NOMO-1 (cell line): ENCODE measurements at regions not wholly inside any gene's neighbourhood (a gene's known extent, or its start where the extent isn't known, plus 50 kb on each side); places are given as distances from the start of the nearest gene placed in this dataset.

ENCODE experiments used
- DNase-seq, 2 experiments: peaks; one replicate each; lab custom pipeline; 2025; ENCODE audit not compliant: unreplicated experiment in 2 of 2; lab: John Stamatoyannopoulos, UW

- DNase-seq = no peak
These were observed 155.2 kb upstream of the BMPER start for GRCh38 chr7:33750177-33750576.

- no peak for DNase-seq
These were observed 153.9 kb upstream of the BMPER start for GRCh38 chr7:33751443-33751842.

- no peak for DNase-seq
These were observed 151.3 kb upstream of the BMPER start for GRCh38 chr7:33753881-33754525.

GRCh38 chr7:33754933-33755928 is 150.1 kb upstream of the BMPER start:
- DNase-seq = no peak

GRCh38 chr7:33757050-33757449 is 148.3 kb upstream of the BMPER start:
- DNase-seq = no peak

GRCh38 chr7:33757563-33758165 is 147.7 kb upstream of the BMPER start:
- DNase-seq = peak in 1 of 2 experiments; percentile 64

GRCh38 chr7:33760146-33760545 is 145.2 kb upstream of the BMPER start:
- DNase-seq = no peak

GRCh38 chr7:33760834-33761233 is 144.5 kb upstream of the BMPER start:
- DNase-seq = no peak

GRCh38 chr7:33761449-33762080 is 143.8 kb upstream of the BMPER start:
- DNase-seq = no peak

- DNase-seq = no peak
These were observed 143.0 kb upstream of the BMPER start for GRCh38 chr7:33762151-33762910.

GRCh38 chr7:33762911-33763306 is 142.4 kb upstream of the BMPER start:
- DNase-seq = no peak

- DNase-seq = no peak
These were observed 140.4 kb upstream of the BMPER start for GRCh38 chr7:33764752-33765451.

GRCh38 chr7:33766405-33766804 is 138.9 kb upstream of the BMPER start:
- no peak for DNase-seq

GRCh38 chr7:33769930-33770329 is 135.4 kb upstream of the BMPER start:
- DNase-seq = no peak

GRCh38 chr7:33770576-33770975 is 134.8 kb upstream of the BMPER start:
- no peak for DNase-seq

- no peak for DNase-seq
These were observed 133.9 kb upstream of the BMPER start for GRCh38 chr7:33771422-33771821.

- no peak for DNase-seq
These were observed 132.3 kb upstream of the BMPER start for GRCh38 chr7:33773053-33773452.

- peak in 1 of 2 experiments; percentile 26 for DNase-seq
These were observed 130.4 kb upstream of the BMPER start for GRCh38 chr7:33774762-33775523.

GRCh38 chr7:33775790-33776189 is 129.5 kb upstream of the BMPER start:
- no peak for DNase-seq
